Trophoblast cell (in vitro differentiated cells and primary cell): ENCODE measurements at regions not wholly inside any gene's neighbourhood (a gene's known extent, or its start where the extent isn't known, plus 50 kb on each side); places are given as distances from the start of the nearest gene placed in this dataset.

Source experiments
- DNase-seq, 2 donors: peaks; one replicate each; pipeline ENCODE4 v3.0.0-alpha.2; 2016
- H2AFZ ChIP-seq: 2 replicates; pipeline ENCODE4 v1.6.1; 2013; ENCODE audit warnings: low read length, moderate library complexity, mild to moderate bottlenecking; ENCODE audit not compliant: insufficient read depth, poor library complexity
- H2AK5ac ChIP-seq: 2 replicates; pipeline ENCODE4 v1.6.1; 2013; ENCODE audit warnings: mild to moderate bottlenecking, low read length
- H2BK120ac ChIP-seq: 2 replicates; pipeline ENCODE4 v1.6.1; 2013; ENCODE audit warnings: low read length, mild to moderate bottlenecking, moderate library complexity; ENCODE audit not compliant: insufficient read depth, poor library complexity
- H2BK12ac ChIP-seq: 2 replicates; pipeline ENCODE4 v1.6.1; 2013; ENCODE audit warnings: mild to moderate bottlenecking, low read length, moderate library complexity
- H2BK5ac ChIP-seq: 2 replicates; pipeline ENCODE4 v1.6.1; 2013; ENCODE audit warnings: low read length, low read depth, moderate library complexity, mild to moderate bottlenecking; ENCODE audit not compliant: poor library complexity
- H3K14ac ChIP-seq: 2 replicates; pipeline ENCODE4 v1.6.1; 2013; ENCODE audit warnings: mild to moderate bottlenecking, low read length
- H3K18ac ChIP-seq: 2 replicates; pipeline ENCODE4 v1.6.1; 2013; ENCODE audit warnings: mild to moderate bottlenecking, low read length
- H3K23ac ChIP-seq: 2 replicates; pipeline ENCODE4 v1.6.1; 2013; ENCODE audit warnings: low read length
- H3K27ac ChIP-seq: 2 replicates; pipeline ENCODE4 v1.5.1; 2013; ENCODE audit warnings: low read depth, mild to moderate bottlenecking, inconsistent platforms, low read length, moderate library complexity
- H3K27me3 ChIP-seq: 2 replicates; pipeline ENCODE4 v1.6.1; 2013; ENCODE audit warnings: inconsistent platforms, mild to moderate bottlenecking, low read length, moderate library complexity; ENCODE audit not compliant: insufficient read depth
- H3K36me3 ChIP-seq, 2 experiments: 1 replicate in 1 of 2; 2 replicates in 1 of 2; pipeline ENCODE4 v1.6.1; 2013; ENCODE audit warnings: low read length in 2 of 2, mild to moderate bottlenecking in 2 of 2, moderate library complexity in 1 of 2; ENCODE audit not compliant: insufficient read depth in 2 of 2, control insufficient read depth in 1 of 2
- H3K4ac ChIP-seq: 2 replicates; pipeline ENCODE4 v1.6.1; 2013; ENCODE audit warnings: low read depth, mild to moderate bottlenecking, low read length, moderate library complexity
- H3K4me1 ChIP-seq, 2 experiments: 1 replicate in 1 of 2; 2 replicates in 1 of 2; pipeline ENCODE4 v1.6.1; 2013; ENCODE audit warnings: low read length in 2 of 2, mild to moderate bottlenecking in 2 of 2, moderate library complexity in 1 of 2; ENCODE audit not compliant: insufficient read depth in 2 of 2, control insufficient read depth in 1 of 2
- H3K4me2 ChIP-seq: 2 replicates; pipeline ENCODE4 v1.6.1; 2013; ENCODE audit warnings: inconsistent platforms, mild to moderate bottlenecking, low read length, moderate library complexity
- H3K4me3 ChIP-seq: 2 replicates; pipeline ENCODE4 v1.5.1; 2013; ENCODE audit warnings: mild to moderate bottlenecking, low read depth, low read length, inconsistent platforms
- H3K79me1 ChIP-seq: one replicate; pipeline ENCODE4 v1.6.1; 2013; ENCODE audit warnings: low read length
- H3K79me2 ChIP-seq: 2 replicates; pipeline ENCODE4 v1.6.1; 2013; ENCODE audit warnings: low read length, mild to moderate bottlenecking; ENCODE audit not compliant: control insufficient read depth, insufficient read depth, poor library complexity
- H3K9ac ChIP-seq: 2 replicates; pipeline ENCODE4 v1.6.1; 2013; ENCODE audit warnings: mild to moderate bottlenecking, low read length
- H3K9me3 ChIP-seq: 2 replicates; pipeline ENCODE4 v1.6.1; 2013; ENCODE audit warnings: low read depth, mild to moderate bottlenecking, control low read depth, inconsistent platforms, low read length; ENCODE audit not compliant: insufficient read depth
- H4K12ac ChIP-seq: 2 replicates; pipeline ENCODE4 v1.6.1; 2013; ENCODE audit warnings: low read depth, mild to moderate bottlenecking, low read length, moderate library complexity
- H4K8ac ChIP-seq: 2 replicates; pipeline ENCODE4 v1.6.1; 2013; ENCODE audit warnings: low read depth, mild to moderate bottlenecking, low read length, moderate library complexity
- H4K91ac ChIP-seq: one replicate; pipeline ENCODE4 v1.6.1; 2013; ENCODE audit warnings: low read depth, mild to moderate bottlenecking, low read length, moderate library complexity
- WGBS: extraction: QIAGEN DNeasy Blood & Tissue Kit; methylation state at CpG from one replicate; pipeline ENCODE4 v1.1.7; 2013; ENCODE audit warnings: missing lambda C conversion rate; ENCODE audit not compliant: insufficient read length, insufficient coverage; ENCODE audit errors: extremely low coverage; 5-methylcytosine and 5-hydroxymethylcytosine counted together

GRCh38 chr11:129723146-129723760 is 92.4 kb upstream of the TMEM45B start:
- H2BK12ac ChIP-seq: no peak overlapping the region
- no peak overlapping the region for H2AK5ac ChIP-seq
- no peak overlapping the region for H2AFZ ChIP-seq
- H3K4me3 ChIP-seq: no peak overlapping the region
- H3K4me2 ChIP-seq: no peak overlapping the region
- no peaks in the 10 kb centered on the region for H3K36me3 ChIP-seq
- H3K27me3 ChIP-seq: no peaks in the 10 kb centered on the region
- DNase-seq: no peak
- H3K79me2 ChIP-seq: no peaks in the 10 kb centered on the region
- no peak overlapping the region for H3K27ac ChIP-seq
- no peaks in the 10 kb centered on the region for H3K79me1 ChIP-seq
- H4K12ac ChIP-seq: no peak overlapping the region
- no peak overlapping the region for H3K18ac ChIP-seq
- no peak overlapping the region for H3K14ac ChIP-seq
- H4K8ac ChIP-seq: no peak overlapping the region
- H3K4ac ChIP-seq: no peak overlapping the region
- H3K4me1 ChIP-seq: no peaks in the 10 kb centered on the region
- H3K9ac ChIP-seq: no peak overlapping the region
- no peak overlapping the region for H3K23ac ChIP-seq
- no peaks in the 10 kb centered on the region for H3K9me3 ChIP-seq
- H4K91ac ChIP-seq: no peak overlapping the region
- WGBS: no CpG with 5 or more reads among the region's 13 CpGs
- H2BK5ac ChIP-seq: no peak overlapping the region
- H2BK120ac ChIP-seq: no peak overlapping the region

GRCh38 chr11:129723761-129724162 is 91.9 kb upstream of the TMEM45B start:
- no peak for DNase-seq
- Histone ChIP-seq H2AK5ac (no peak overlapping the region), H2BK5ac (no peak overlapping the region), H4K8ac (no peak overlapping the region), H3K4me2 (no peak overlapping the region), H3K27ac (no peak overlapping the region), H3K27me3 (no peaks in the 10 kb centered on the region), H2AFZ (no peak overlapping the region), H4K12ac (no peak overlapping the region), H3K79me1 (no peaks in the 10 kb centered on the region), H3K9me3 (no peaks in the 10 kb centered on the region), H3K23ac (no peak overlapping the region), H3K36me3 (no peaks in the 10 kb centered on the region), H3K79me2 (no peaks in the 10 kb centered on the region), H3K4ac (no peak overlapping the region), H3K9ac (no peak overlapping the region), H3K4me1 (no peaks in the 10 kb centered on the region), H2BK120ac (no peak overlapping the region), H3K4me3 (no peak overlapping the region), H2BK12ac (no peak overlapping the region), H3K18ac (no peak overlapping the region), H3K14ac (no peak overlapping the region), H4K91ac (no peak overlapping the region)
- no CpG with 5 or more reads among the region's 11 CpGs for WGBS

GRCh38 chr11:129724866-129725265 is 90.8 kb upstream of the TMEM45B start:
- Histone ChIP-seq H3K4me3 (no peak overlapping the region), H3K4me2 (no peak overlapping the region), H3K27ac (no peak overlapping the region), H3K27me3 (no peaks in the 10 kb centered on the region), H4K91ac (no peak overlapping the region), H3K14ac (no peak overlapping the region), H4K8ac (no peak overlapping the region), H2BK5ac (no peak overlapping the region), H2AFZ (no peak overlapping the region), H3K36me3 (no peaks in the 10 kb centered on the region), H2BK120ac (no peak overlapping the region), H3K9ac (no peak overlapping the region), H3K4ac (no peak overlapping the region), H3K23ac (no peak overlapping the region), H2BK12ac (no peak overlapping the region), H3K79me1 (no peaks in the 10 kb centered on the region), H2AK5ac (no peak overlapping the region), H3K18ac (no peak overlapping the region), H3K4me1 (no peaks in the 10 kb centered on the region), H3K9me3 (no peaks in the 10 kb centered on the region), H3K79me2 (no peaks in the 10 kb centered on the region), H4K12ac (no peak overlapping the region)
- no peak for DNase-seq
- WGBS: no CpG with 5 or more reads among the region's 5 CpGs

GRCh38 chr11:129726179-129726578 is 89.5 kb upstream of the TMEM45B start:
- Histone ChIP-seq H3K36me3 (no peaks in the 10 kb centered on the region), H3K27me3 (no peaks in the 10 kb centered on the region), H2BK120ac (no peak overlapping the region), H4K91ac (no peak overlapping the region), H4K12ac (no peak overlapping the region), H2AK5ac (no peak overlapping the region), H3K4me2 (no peak overlapping the region), H2AFZ (no peak overlapping the region), H3K9ac (no peak overlapping the region), H3K4ac (no peak overlapping the region), H3K23ac (no peak overlapping the region), H3K4me1 (no peaks in the 10 kb centered on the region), H4K8ac (no peak overlapping the region), H2BK12ac (no peak overlapping the region), H3K14ac (no peak overlapping the region), H2BK5ac (no peak overlapping the region), H3K4me3 (no peak overlapping the region), H3K79me2 (no peaks in the 10 kb centered on the region), H3K79me1 (no peaks in the 10 kb centered on the region), H3K18ac (no peak overlapping the region), H3K27ac (no peak overlapping the region), H3K9me3 (no peaks in the 10 kb centered on the region)
- WGBS: no CpG with 5 or more reads among the region's 7 CpGs
- no peak for DNase-seq
